Upper lobe of left lung (tissue), 4 donors: ENCODE measurements at regions not wholly inside any gene's neighbourhood (a gene's known extent, or its start where the extent isn't known, plus 50 kb on each side); places are given as distances from the start of the nearest gene placed in this dataset.

Experiments used
- CTCF ChIP-seq, 6 experiments: fragments of 450-650 bp in 4 of 6; fragments of 200-600 bp in 2 of 6; sonication (generic) in 2 of 6; IDR thresholded peaks; one replicate each; pipeline ENCODE4 v1.5.1; 2016 to 2019; ENCODE audit warnings: antibody characterized with exemption in 6 of 6
- POLR2A ChIP-seq, 4 donors: fragments of 450-650 bp; IDR thresholded peaks; one replicate each; pipeline ENCODE4 v1.5.1; 2016 to 2017; ENCODE audit warnings: antibody characterized with exemption in 4 of 4, mild to moderate bottlenecking in 2 of 4

- TF ChIP-seq CTCF (IDR thresholded peaks at IDR 0.05) (no peak), POLR2A (IDR thresholded peaks at IDR 0.05) (no peak)
Observed at GRCh38 chr1:112061901-112062320, 72.4 kb upstream of the KCND3 start.
